ENCODE measurements at regions not wholly inside any gene's neighbourhood (a gene's known extent, or its start where the extent isn't known, plus 50 kb on each side); places are given as distances from the start of the nearest gene placed in this dataset.

DNA sequence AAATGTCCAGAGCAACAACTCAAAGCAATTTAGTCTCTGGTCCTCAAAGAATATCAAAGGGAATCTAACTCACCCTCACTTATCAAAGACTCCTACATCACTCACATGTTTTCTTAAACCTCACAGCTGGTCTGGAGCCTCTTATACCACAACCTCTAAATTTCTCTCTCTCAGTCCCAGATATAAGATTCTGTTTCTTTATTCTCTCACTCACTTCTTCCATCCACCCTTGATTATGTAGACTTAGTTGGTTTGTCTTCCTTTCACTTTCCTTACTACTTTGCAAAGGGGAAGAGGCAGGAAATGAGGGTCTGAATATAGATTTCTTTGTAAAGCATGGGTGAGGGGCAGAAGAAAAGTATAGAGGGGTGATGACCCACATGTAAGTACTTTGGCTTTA lies 75.4 kb upstream of the STARD4 start:
- TF ChIP-seq RCOR2 (CRISPR knock-in tag; IDR thresholded peaks at IDR 0.05) (no peak), ZNF549 (CRISPR knock-in tag; IDR thresholded peaks at IDR 0.05) (no peak), HCFC1 (IDR thresholded peaks at IDR 0.05; ENCODE audit: low read depth, low read length) (no peak), DR1 (CRISPR knock-in tag; IDR thresholded peaks at IDR 0.05) (no peak), ZFP36L2 (CRISPR knock-in tag; IDR thresholded peaks at IDR 0.05) (no peak), ZNF121 (CRISPR knock-in tag; IDR thresholded peaks at IDR 0.05) (no peak), SUZ12 (IDR thresholded peaks at IDR 0.05; ENCODE audit: low read depth, low read length) (no peak), GABPA (IDR thresholded peaks at IDR 0.05; ENCODE audit: low read depth, low read length) (no peak), GABPA (CRISPR knock-in tag; IDR thresholded peaks at IDR 0.05; ENCODE audit: low read depth) (no peak), ZNF30 (CRISPR knock-in tag; IDR thresholded peaks at IDR 0.05) (no peak), RARA (CRISPR knock-in tag; IDR thresholded peaks at IDR 0.05) (no peak), SMAD3 (CRISPR knock-in tag; IDR thresholded peaks at IDR 0.05) (no peak), ZNF75D (CRISPR knock-in tag; IDR thresholded peaks at IDR 0.05; ENCODE audit: borderline replicate concordance) (no peak)
- TF ChIP-seq, protein P1, sequence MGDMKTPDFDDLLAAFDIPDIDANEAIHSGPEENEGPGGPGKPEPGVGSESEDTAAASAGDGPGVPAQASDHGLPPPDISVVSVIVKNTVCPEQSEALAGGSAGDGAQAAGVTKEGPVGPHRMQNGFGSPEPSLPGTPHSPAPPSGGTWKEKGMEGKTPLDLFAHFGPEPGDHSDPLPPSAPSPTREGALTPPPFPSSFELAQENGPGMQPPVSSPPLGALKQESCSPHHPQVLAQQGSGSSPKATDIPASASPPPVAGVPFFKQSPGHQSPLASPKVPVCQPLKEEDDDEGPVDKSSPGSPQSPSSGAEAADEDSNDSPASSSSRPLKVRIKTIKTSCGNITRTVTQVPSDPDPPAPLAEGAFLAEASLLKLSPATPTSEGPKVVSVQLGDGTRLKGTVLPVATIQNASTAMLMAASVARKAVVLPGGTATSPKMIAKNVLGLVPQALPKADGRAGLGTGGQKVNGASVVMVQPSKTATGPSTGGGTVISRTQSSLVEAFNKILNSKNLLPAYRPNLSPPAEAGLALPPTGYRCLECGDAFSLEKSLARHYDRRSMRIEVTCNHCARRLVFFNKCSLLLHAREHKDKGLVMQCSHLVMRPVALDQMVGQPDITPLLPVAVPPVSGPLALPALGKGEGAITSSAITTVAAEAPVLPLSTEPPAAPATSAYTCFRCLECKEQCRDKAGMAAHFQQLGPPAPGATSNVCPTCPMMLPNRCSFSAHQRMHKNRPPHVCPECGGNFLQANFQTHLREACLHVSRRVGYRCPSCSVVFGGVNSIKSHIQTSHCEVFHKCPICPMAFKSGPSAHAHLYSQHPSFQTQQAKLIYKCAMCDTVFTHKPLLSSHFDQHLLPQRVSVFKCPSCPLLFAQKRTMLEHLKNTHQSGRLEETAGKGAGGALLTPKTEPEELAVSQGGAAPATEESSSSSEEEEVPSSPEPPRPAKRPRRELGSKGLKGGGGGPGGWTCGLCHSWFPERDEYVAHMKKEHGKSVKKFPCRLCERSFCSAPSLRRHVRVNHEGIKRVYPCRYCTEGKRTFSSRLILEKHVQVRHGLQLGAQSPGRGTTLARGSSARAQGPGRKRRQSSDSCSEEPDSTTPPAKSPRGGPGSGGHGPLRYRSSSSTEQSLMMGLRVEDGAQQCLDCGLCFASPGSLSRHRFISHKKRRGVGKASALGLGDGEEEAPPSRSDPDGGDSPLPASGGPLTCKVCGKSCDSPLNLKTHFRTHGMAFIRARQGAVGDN (CRISPR knock-in tag; IDR thresholded peaks at IDR 0.05) = no peak
- POLR2A ChIA-PET = no interaction called here
- no peaks in the 10 kb centered on the region for H4K20me1 ChIP-seq (ENCODE audit: insufficient read depth, low read length)
- no peaks in the 10 kb centered on the region for H3K79me2 ChIP-seq (ENCODE audit: insufficient read depth, low read length)
- H3K27me3 ChIP-seq (ENCODE audit: control insufficient read depth in 1 of 2, insufficient read depth in 2 of 2, low read length in 2 of 2) = no peaks in the 10 kb centered on the region
- no peak overlapping the region for H3K4me3 ChIP-seq (replicated peaks in 1 of 3; ENCODE audit: insufficient read depth in 1 of 3, low read depth in 2 of 3, low read length in 3 of 3)
- FAIRE-seq (no peak), ATAC-seq (no peak), DNase-seq (ENCODE audit: low spot score) (no peak)
- H3K9me3 ChIP-seq (ENCODE audit: low read length) = no peaks in the 10 kb centered on the region
- intact Hi-C loops (cut with micrococcal nuclease; ENCODE audit: unreplicated experiment) (no loop called here), in situ Hi-C loops (cut with HindIII; ENCODE audit: extremely low pct_ligation_motif_present, low pct_unique_long_range_greater_than_20kb) (no loop called here)
- no peaks in the 10 kb centered on the region for H3K4me1 ChIP-seq (ENCODE audit: insufficient read depth, low read length)
- H3K4me2 ChIP-seq (ENCODE audit: low read depth, low read length) = no peak overlapping the region
- H3K36me3 ChIP-seq (replicated peaks in 1 of 2; ENCODE audit: control insufficient read depth in 1 of 2, insufficient read depth in 2 of 2, low read length in 2 of 2) = no peaks in the 10 kb centered on the region
- no TSS peak for BruUV-seq (replicated peaks)
- no peak overlapping the region for H3K9ac ChIP-seq (ENCODE audit: insufficient read depth, low read depth, low read length)
- no peak overlapping the region for H3K27ac ChIP-seq (ENCODE audit: extremely low read length, insufficient read depth, low read length)
- CTCF ChIA-PET (ENCODE audit: low intra/inter-chr PET ratio, low total read pairs) = no interaction called here
- H2AFZ ChIP-seq (ENCODE audit: low read length) = no peak overlapping the region
